Mesendoderm (in vitro differentiated cells): ENCODE measurements at regions not wholly inside any gene's neighbourhood (a gene's known extent, or its start where the extent isn't known, plus 50 kb on each side); places are given as distances from the start of the nearest gene placed in this dataset.
A peak's percentile ranks its signal among the peaks of the same experiment; 100 is the strongest.
"Not testable (repeated sequence)": the region's sequence is repeated elsewhere in the genome, so short reads cannot be mapped to it uniquely, and the experiment has no call there.

Experiments
- DNase-seq: peaks from one replicate; pipeline ENCODE4 v3.0.0; 2013
- H2AK5ac ChIP-seq: 2 replicates; pipeline ENCODE4 v1.6.1; 2013; ENCODE audit warnings: low read length, inconsistent platforms
- H2BK120ac ChIP-seq: 2 replicates; pipeline ENCODE4 v1.6.1; 2013; ENCODE audit warnings: low read depth, mild to moderate bottlenecking, low read length, moderate library complexity, mixed read lengths
- H2BK15ac ChIP-seq: replicated peaks from 2 replicates; pipeline ENCODE4 v1.6.1; 2013; ENCODE audit warnings: low read depth, mild to moderate bottlenecking, moderate library complexity
- H2BK5ac ChIP-seq: 2 replicates; pipeline ENCODE4 v1.6.1; 2013; ENCODE audit warnings: low read length, inconsistent platforms
- H3K18ac ChIP-seq: 2 replicates; pipeline ENCODE4 v1.6.1; 2013; ENCODE audit warnings: mild to moderate bottlenecking, low read length, mixed read lengths
- H3K23ac ChIP-seq: one replicate; pipeline ENCODE4 v1.6.1; 2013; ENCODE audit warnings: low read length
- H3K27ac ChIP-seq: 2 replicates; pipeline ENCODE4 v1.5.1; 2013; ENCODE audit warnings: low read depth, mild to moderate bottlenecking, inconsistent platforms, low read length, moderate library complexity
- H3K27me3 ChIP-seq: 2 replicates; pipeline ENCODE4 v1.6.1; 2013; ENCODE audit warnings: low read length, control low read depth, mild to moderate bottlenecking, inconsistent platforms; ENCODE audit not compliant: insufficient read depth, poor library complexity
- H3K36me3 ChIP-seq: 2 replicates; pipeline ENCODE4 v1.6.1; 2013; ENCODE audit warnings: low read length, inconsistent platforms; ENCODE audit not compliant: control insufficient read depth, insufficient read depth
- H3K4ac ChIP-seq: one replicate; pipeline ENCODE4 v1.6.1; 2013; ENCODE audit warnings: low read depth, mild to moderate bottlenecking, low read length, moderate library complexity
- H3K4me1 ChIP-seq: 2 replicates; pipeline ENCODE4 v1.6.1; 2013; ENCODE audit warnings: low read depth, low read length, inconsistent platforms; ENCODE audit not compliant: control insufficient read depth
- H3K4me2 ChIP-seq: 2 replicates; pipeline ENCODE4 v1.6.1; 2013; ENCODE audit warnings: low read length
- H3K4me3 ChIP-seq: 2 replicates; pipeline ENCODE4 v1.5.1; 2013; ENCODE audit warnings: mild to moderate bottlenecking, low read length
- H3K56ac ChIP-seq: one replicate; pipeline ENCODE4 v1.6.1; 2013; ENCODE audit warnings: low read length
- H3K79me1 ChIP-seq: 2 replicates; pipeline ENCODE4 v1.6.1; 2013; ENCODE audit warnings: low read length, inconsistent platforms
- H3K79me2 ChIP-seq: 2 replicates; pipeline ENCODE4 v1.6.1; 2013; ENCODE audit warnings: mild to moderate bottlenecking, low read length; ENCODE audit not compliant: control insufficient read depth, insufficient read depth
- H3K9ac ChIP-seq: 2 replicates; pipeline ENCODE4 v1.6.1; 2013; ENCODE audit warnings: low read length, inconsistent platforms
- H4K5ac ChIP-seq: one replicate; pipeline ENCODE4 v1.6.1; 2013; ENCODE audit warnings: low read length
- H4K8ac ChIP-seq: one replicate; pipeline ENCODE4 v1.6.1; 2013; ENCODE audit warnings: low read depth, mild to moderate bottlenecking, control low read depth, low read length, moderate library complexity
- WGBS: extraction: QIAGEN DNeasy Blood & Tissue Kit; methylation state at CpG from one replicate; pipeline ENCODE4 v1.1.7; 2013; ENCODE audit warnings: low lambda C conversion rate, missing lambda C conversion rate; ENCODE audit not compliant: insufficient coverage; ENCODE audit errors: extremely low coverage; 5-methylcytosine and 5-hydroxymethylcytosine counted together

DNA sequence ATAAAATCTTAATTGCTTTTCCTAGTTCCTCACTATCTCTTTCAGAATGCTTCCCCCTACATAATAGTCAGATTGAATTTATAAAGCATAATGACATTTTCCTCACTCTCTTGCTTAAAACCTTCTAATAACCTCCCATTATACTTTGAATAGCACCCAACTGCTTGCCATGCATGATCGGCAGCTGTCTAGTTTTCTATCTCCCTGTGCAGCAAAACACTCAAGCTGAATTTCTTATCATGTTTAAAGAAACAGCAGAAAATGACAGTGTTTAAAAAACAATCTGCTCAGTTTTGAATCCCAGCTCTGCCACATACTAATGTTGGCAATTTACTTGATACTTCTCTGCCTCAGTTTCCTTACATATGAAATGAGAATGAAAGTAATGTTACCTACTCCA is 947.1 kb upstream of the HS3ST1 start:
- Histone ChIP-seq H2BK5ac (no peak overlapping the region), H2AK5ac (no peak overlapping the region), H3K9ac (no peak overlapping the region), H3K4ac (no peak overlapping the region), H2BK120ac (no peak overlapping the region), H3K4me3 (no peak overlapping the region), H3K56ac (no peak overlapping the region), H3K23ac (no peak overlapping the region), H3K4me2 (no peak overlapping the region), H4K5ac (no peak overlapping the region), H3K18ac (no peak overlapping the region), H3K36me3 (no peaks in the 10 kb centered on the region), H4K8ac (no peak overlapping the region), H3K4me1 (no peaks in the 10 kb centered on the region), H3K79me1 (no peaks in the 10 kb centered on the region), H3K79me2 (no peaks in the 10 kb centered on the region), H2BK15ac (no peak overlapping the region), H3K27ac (no peak overlapping the region), H3K27me3 (no peaks in the 10 kb centered on the region)
- no peak for DNase-seq
- no CpG with 5 or more reads among the region's 1 CpG for WGBS

DNA sequence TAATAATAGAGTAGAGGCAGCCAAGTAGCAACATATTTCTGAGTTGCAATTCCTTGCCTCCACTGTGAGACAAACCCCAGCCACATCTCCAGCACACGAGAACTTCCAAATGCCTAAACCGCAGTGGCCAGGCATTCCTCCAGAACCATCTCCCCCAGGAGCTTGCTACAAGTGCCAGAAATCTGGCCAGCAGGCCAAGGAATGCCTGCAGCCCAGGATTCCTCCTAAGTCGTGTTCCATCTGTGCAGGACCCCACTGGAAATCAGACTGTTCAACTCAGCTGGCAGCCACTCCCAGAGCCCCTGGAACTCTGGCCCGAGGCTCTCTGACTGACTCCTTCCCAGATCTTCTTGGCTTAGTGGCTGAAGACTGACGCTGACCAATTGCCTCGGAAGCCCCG is 937.2 kb upstream of the HS3ST1 start:
- H3K79me2 ChIP-seq, H3K4me2 ChIP-seq, H3K56ac ChIP-seq, H3K4me3 ChIP-seq, H2BK15ac ChIP-seq, H3K27me3 ChIP-seq, H2BK120ac ChIP-seq, DNase-seq, H2BK5ac ChIP-seq, H3K27ac ChIP-seq, H3K9ac ChIP-seq, H3K23ac ChIP-seq, H3K4ac ChIP-seq, H4K8ac ChIP-seq, H3K79me1 ChIP-seq, H3K4me1 ChIP-seq, H3K36me3 ChIP-seq, H4K5ac ChIP-seq, H2AK5ac ChIP-seq: not testable (repeated sequence)
- no CpG with 5 or more reads among the region's 7 CpGs for WGBS
- H3K18ac ChIP-seq: peak overlapping the region; percentile 52

GRCh38 chr4:12360391-12360790 is 931.7 kb upstream of the HS3ST1 start:
- Histone ChIP-seq H3K9ac (no peak overlapping the region), H3K27ac (no peak overlapping the region), H4K8ac (no peak overlapping the region), H3K18ac (peak overlapping the region; percentile 60), H3K23ac (no peak overlapping the region), H3K56ac (no peak overlapping the region), H3K4ac (no peak overlapping the region), H3K79me1 (no peaks in the 10 kb centered on the region), H3K4me2 (no peak overlapping the region), H3K79me2 (no peaks in the 10 kb centered on the region), H2BK5ac (no peak overlapping the region), H2BK15ac (no peak overlapping the region), H3K4me3 (no peak overlapping the region), H3K36me3 (no peaks in the 10 kb centered on the region), H4K5ac (no peak overlapping the region), H2AK5ac (no peak overlapping the region), H2BK120ac (peak overlapping the region; percentile 23), H3K4me1 (no peaks in the 10 kb centered on the region), H3K27me3 (no peaks in the 10 kb centered on the region)
- no peak for DNase-seq
- WGBS: no CpG with 5 or more reads among the region's 1 CpG

GRCh38 chr4:12359420-12359819 is 930.7 kb upstream of the HS3ST1 start:
- no peaks in the 10 kb centered on the region for H3K36me3 ChIP-seq
- no peak overlapping the region for H3K9ac ChIP-seq
- no peak overlapping the region for H2BK15ac ChIP-seq
- H3K23ac ChIP-seq: no peak overlapping the region
- WGBS: no CpG with 5 or more reads among the region's 3 CpGs
- no peak overlapping the region for H2AK5ac ChIP-seq
- no peaks in the 10 kb centered on the region for H3K4me1 ChIP-seq
- peak; percentile 58 for DNase-seq
- no peak overlapping the region for H3K18ac ChIP-seq
- no peak overlapping the region for H3K27ac ChIP-seq
- H4K8ac ChIP-seq: no peak overlapping the region
- H3K4me2 ChIP-seq: no peak overlapping the region
- H3K27me3 ChIP-seq: no peaks in the 10 kb centered on the region
- no peak overlapping the region for H3K4me3 ChIP-seq
- no peak overlapping the region for H2BK5ac ChIP-seq
- H3K79me1 ChIP-seq: no peaks in the 10 kb centered on the region
- no peak overlapping the region for H4K5ac ChIP-seq
- no peak overlapping the region for H3K4ac ChIP-seq
- H3K56ac ChIP-seq: peak overlapping the region; percentile 17
- H2BK120ac ChIP-seq: no peak overlapping the region
- H3K79me2 ChIP-seq: no peaks in the 10 kb centered on the region

DNA sequence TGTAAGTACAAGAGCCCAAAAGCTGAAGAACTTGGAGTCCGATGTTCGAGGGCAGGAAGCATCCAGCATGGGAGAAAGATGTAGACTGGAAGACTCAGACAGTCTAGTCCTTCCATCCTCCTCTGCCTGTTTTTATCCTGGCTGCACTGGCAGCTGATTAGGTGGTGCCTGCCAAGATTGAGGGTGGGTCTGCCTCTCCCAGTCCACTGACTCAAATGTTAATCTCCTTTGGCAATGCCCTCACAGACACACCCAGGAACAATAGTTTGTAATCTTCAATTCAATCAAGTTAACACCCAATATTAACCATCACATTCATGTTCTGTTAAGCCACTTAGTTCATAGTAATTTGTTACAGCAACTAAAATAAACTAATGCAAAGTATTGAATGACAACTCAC is 904.4 kb upstream of the HS3ST1 start:
- not testable (repeated sequence) for H3K79me1 ChIP-seq, H3K23ac ChIP-seq, H3K27ac ChIP-seq, H3K18ac ChIP-seq, H3K4me1 ChIP-seq, DNase-seq, H2AK5ac ChIP-seq, H4K5ac ChIP-seq, H3K56ac ChIP-seq, H2BK5ac ChIP-seq, H3K9ac ChIP-seq, H3K79me2 ChIP-seq, H4K8ac ChIP-seq, H2BK15ac ChIP-seq, H3K4me2 ChIP-seq, H3K36me3 ChIP-seq, H2BK120ac ChIP-seq, H3K27me3 ChIP-seq, H3K4ac ChIP-seq, H3K4me3 ChIP-seq
- no CpG with 5 or more reads among the region's 2 CpGs for WGBS

- Histone ChIP-seq H3K9ac (no peak overlapping the region), H4K5ac (no peak overlapping the region), H3K56ac (no peak overlapping the region), H3K4ac (no peak overlapping the region), H2BK15ac (no peak overlapping the region), H3K4me3 (no peak overlapping the region), H3K27ac (no peak overlapping the region), H3K4me1 (no peaks in the 10 kb centered on the region), H3K36me3 (no peaks in the 10 kb centered on the region), H3K4me2 (no peak overlapping the region), H3K79me2 (no peaks in the 10 kb centered on the region), H3K23ac (no peak overlapping the region), H2BK120ac (no peak overlapping the region), H2AK5ac (no peak overlapping the region), H2BK5ac (no peak overlapping the region), H3K18ac (no peak overlapping the region), H3K79me1 (no peaks in the 10 kb centered on the region), H3K27me3 (no peaks in the 10 kb centered on the region), H4K8ac (no peak overlapping the region)
- no CpG with 5 or more reads among the region's 1 CpG for WGBS
- no peak for DNase-seq
These were observed 896.3 kb upstream of the HS3ST1 start for GRCh38 chr4:12324965-12325364.
